ENCODE measurements at regions not wholly inside any gene's neighbourhood (a gene's known extent, or its start where the extent isn't known, plus 50 kb on each side); places are given as distances from the start of the nearest gene placed in this dataset.

DNA sequence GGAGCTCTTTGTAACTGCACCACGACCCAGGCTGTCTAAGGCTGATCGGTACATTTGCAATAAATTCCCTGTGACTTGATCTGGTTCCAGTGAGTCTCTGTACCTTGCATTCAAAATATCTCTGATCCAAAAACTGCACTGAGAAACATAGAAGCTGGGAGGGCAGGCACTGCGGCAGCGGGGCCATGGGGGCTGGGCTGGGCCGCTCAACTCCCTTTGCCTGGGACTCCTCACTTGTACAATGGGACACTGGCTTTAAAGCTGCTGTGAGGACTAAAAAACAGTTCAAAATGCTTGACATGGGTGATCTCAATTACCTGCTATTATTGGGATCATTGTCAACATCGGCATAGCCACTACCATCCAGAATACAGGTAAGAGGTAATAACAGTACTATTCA is 644.0 kb downstream of the AJAP1 start:
- DNase-seq = no peak

DNA sequence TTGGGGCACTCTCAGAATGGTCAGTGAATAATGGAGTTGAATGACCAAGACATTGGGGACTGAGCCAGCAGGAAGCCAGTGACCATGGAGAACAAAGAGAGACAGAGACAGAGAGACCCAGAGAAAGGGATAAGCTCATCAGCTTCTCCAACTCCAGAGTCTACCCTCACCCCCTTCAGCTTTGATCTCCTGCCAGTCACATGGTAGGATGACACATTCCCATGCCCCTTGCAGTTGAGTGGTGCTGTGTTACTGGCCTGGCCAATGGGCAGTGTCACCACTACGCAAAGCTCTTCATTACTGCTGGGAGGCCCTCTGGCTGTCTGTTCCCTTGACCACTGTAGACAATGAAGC is 643.5 kb downstream of the AJAP1 start:
- no peak for DNase-seq

DNA sequence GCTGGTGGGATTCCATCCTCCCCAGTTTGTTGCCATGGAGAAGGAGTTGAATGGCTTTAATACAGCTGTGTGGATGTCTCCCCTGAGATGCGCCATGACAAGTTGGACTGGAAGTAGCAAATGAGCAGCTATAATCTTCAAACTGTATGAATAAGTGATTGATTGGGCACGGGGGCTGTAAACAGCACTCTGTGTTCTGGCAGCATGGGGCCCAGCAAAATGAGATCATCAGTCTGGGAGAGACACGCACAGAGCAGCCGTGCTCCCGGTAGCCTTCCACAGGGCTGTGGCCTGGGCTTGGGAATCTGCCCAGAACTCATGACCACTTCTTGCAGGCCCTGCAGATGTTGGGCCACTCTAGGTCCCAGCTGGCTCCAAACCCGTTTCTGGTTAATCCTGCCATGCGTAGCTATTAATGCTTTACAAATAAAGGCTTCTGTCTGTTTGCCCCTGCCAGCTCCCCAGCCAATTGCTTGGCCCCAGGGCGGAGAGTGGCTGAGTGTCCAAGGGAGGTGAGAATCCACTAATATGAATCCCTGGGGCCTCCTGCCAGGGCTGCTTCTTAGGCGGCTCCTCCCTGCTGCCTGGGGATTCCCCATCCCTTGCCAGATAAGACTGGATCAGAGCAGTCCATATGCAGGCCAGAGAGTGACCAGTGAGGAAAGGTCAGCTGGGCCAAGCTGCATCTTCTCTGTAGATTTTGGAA is 642.9 kb downstream of the AJAP1 start:
- DNase-seq = no peak

DNA sequence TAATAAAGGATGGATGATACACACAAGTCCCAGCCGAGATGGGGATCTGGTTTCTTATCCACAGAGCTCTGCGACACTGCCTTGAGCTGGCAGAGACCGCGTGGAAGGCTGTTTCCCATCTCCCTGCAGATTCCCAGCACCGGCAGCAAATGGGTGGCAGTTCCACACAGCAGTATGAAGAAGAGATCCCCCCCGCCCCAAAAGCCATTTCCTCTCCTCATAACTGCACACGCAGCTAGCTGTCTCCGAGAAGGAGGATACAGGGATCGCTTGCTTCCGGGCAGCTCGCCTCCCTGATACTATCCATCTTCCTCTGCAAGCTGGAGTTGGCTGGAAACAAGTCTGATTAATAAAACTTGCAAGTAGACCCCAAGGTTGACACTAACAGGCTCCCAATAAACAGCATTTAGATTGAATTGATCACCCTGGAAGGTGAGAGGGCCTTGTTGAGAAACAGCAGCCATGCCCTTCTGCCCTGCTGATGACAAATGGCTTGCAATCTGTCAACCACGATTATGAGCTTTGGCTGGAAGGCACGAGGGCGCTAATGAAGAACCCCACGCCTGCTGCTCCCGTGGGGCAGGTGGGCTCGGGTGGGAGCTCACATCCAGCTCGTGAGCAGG is 642.3 kb downstream of the AJAP1 start:
- DNase-seq = no peak

DNA sequence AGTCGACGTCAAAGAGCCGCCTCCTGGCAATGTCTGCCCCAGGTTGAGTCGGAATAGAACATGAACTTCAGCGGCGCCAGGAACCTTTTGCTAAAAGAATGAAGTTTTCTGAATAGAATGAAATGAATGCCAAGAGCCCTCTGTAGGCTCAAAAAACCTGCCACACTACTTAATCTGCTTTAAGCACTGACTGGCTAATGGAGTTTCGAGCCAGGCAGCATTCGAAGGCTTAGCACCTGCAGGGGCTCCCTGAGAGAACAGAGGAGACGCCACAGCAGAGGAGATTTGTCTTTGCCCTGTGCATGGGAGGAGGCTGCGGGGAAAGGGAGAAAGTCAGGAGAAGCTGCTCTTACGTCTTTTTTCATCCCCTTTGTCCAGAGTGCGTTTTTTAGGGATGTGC is 641.7 kb downstream of the AJAP1 start:
- no peak for DNase-seq

DNA sequence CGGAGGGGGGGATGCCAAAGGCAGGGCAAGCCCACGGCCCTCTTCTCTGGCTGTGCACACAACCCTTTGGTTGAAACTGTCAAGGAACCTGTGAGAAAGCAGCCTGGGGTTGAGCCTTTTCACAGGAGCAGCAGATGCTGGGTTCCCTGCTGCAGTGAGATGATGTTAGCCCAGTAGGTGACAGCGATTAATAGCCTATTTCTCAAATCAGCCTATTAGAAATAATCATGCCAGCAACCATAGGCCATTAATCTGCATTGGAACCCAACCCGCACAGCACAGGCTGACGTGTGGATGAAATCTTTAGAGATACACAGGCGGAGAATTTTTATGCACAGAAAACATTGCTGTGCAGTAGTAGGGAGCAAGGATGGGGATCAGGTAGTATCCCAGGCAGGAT is 637.5 kb downstream of the AJAP1 start:
- DNase-seq = no peak

DNA sequence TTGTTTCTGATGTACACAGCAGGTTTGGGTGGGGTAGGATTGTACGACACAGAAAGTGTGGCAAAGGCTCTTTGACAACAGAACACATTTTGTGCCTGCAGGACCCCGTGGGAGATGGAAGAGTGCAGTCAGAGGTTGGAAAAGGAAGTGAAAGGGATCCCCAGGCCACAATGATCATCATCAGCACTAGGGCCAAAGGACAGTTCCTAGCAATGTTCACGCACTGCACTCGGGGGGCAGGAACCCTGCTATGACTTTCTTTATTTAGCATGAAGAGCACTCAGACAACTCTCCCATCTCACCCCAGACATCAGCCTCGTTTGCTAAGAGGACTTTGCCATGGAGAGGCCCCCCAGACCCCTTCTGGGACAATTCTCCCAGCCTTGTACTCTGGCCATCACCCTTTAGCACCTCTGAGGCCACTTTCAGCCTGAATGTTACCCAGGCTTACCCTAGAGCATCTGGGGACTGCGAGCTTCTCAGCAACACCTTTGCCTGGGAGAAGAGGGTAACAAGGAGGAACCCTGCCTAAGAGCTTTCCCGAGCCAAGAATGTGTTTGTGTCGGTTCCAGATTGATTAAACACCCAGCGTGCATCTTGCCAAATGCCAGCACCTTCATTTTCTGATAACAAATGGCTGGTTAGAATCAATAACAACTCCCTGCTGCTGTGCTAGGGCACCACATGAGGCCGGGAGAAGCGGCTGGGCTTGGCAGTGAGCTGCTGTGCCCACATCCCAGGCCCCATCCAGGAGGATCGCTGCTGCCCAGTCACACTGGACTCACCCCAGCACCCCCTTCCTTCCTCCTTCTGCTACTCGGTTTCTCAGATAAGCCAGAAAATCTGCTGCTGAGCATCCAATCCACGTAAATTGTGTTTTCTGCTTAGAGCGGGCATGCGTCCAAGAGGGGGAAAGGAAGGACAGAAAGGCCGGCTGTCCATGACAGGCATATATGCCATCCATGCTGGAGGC is 633.1 kb downstream of the AJAP1 start:
- no peak for DNase-seq

DNA sequence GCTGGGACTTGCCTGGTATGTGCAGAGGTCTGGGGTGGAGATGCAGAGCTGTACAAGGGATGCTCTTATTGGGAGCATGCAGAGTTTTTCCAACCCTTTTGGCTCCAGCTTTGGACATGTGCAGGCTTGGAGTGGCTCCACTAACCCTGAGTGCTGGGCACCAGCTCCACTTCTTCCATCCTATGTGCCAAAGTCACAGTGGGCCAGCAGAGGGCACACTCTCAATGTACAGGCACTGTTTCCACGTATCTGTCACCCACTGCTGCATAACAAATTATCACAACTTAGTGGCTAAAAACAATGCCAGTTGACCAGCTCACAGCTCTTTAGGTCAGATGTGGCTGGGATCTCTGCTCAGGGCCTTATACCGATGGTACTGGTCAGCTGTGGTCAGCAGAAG is 631.8 kb downstream of the AJAP1 start:
- DNase-seq = no peak

DNA sequence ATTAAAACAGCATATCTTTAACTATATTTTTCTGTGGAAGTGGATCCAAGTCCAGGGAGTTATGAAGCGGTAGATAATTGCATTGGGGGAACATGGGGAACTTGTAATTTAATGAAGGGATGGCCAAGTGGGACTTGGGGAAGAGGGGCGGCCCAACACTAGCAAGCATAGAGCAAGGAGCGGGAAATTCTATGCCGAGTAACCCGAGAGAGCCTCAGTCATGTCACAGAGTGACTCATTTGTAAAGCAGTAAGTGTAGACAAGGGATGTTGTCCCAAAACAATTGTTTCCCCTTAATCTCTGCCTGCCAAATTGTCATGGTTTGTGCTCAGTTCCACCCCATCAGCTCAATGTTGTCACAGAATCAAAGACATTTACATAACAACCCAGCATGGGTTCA is 620.1 kb downstream of the AJAP1 start:
- DNase-seq = no peak

DNA sequence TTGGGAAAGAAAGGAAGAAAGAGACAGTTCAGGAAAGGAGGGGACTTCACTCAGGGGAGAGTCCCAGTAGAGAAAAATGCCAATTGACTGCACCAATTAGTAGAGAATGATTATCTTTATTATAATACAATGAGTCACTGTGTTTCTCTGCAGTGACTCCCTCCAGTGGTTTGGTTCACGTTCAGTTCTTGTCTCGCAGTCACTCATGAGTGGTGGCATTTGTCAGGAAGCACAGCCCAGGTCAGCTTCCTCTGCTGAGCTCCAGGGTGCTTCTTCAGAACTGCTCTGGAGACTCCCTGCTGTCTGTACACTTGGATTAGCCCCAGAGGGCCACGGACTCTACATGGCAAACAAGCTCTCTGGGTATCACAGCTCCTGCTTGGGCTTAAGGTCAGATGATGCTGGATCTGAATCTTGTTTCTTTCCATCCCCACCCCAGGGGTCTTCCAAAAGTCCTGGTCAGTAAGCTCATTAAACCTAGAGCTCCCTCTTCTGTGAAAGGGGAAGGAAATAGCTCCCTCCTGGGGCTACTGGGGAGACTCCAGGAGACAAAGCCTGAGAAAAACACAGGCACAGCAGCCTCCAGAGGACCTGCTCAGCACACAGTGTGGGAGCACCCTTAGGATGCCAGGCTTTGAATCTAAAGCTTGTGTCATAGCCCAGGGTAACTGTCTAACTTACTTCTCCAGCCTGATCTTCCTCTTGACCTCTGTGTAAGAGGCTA is 619.0 kb downstream of the AJAP1 start:
- DNase-seq = no peak

DNA sequence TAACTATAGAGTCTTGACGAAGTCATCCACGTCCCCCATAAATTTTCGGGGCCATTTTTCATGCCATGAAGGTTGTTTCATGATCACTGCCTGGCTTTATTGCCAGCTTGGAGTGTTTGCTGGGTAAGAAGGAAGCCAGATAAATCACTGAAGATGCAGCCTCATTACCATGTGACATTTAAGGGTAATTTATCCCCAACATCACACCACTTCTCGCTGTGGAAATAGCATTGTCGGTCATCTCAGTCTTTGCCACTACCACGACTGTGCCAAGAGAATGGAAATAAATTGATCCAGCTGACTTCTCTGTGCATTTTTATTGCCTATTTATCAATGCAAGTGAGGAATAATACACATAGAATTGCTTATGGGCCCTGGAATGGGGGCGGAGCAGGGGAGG is 617.9 kb downstream of the AJAP1 start:
- DNase-seq = no peak

DNA sequence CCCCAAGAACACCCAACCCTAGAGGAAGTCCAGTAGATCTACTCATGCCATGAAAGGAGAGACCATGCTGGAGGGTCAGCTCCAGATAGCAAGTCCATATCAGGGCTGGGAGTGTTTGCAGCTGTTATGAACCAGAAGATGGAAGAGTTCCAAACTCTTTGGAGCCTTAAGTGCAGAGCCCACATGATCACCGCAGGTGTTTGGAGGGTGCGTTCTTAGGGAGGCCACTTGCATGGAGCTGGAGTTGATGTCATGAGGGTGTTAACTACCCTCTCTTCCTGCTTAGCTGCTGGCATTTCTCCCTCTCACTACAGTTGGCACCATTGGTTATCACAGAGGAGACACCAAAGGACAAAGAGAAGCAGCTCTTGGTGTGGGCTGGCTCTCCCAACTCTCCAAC is 616.9 kb downstream of the AJAP1 start:
- DNase-seq = no peak

DNA sequence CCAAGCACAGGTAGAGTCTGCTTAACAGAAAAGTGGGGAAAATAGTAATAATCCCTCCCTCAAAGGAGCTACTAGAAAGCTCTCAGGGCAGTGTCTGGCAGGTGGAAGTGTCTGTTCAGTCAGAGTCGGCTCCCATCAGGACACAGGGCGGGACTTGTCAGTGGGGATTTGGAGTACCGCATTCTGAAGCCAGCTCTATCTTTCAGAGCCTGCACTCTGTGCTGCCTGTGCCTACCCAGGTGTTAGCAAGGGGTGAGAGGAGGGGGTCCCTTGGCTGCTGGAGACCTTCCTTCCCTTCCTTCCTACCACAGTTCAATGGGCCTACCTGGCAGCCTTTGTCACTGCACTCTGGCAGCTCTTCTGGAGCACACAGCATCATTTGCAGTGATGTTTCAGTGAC is 615.5 kb downstream of the AJAP1 start:
- no peak for DNase-seq

DNA sequence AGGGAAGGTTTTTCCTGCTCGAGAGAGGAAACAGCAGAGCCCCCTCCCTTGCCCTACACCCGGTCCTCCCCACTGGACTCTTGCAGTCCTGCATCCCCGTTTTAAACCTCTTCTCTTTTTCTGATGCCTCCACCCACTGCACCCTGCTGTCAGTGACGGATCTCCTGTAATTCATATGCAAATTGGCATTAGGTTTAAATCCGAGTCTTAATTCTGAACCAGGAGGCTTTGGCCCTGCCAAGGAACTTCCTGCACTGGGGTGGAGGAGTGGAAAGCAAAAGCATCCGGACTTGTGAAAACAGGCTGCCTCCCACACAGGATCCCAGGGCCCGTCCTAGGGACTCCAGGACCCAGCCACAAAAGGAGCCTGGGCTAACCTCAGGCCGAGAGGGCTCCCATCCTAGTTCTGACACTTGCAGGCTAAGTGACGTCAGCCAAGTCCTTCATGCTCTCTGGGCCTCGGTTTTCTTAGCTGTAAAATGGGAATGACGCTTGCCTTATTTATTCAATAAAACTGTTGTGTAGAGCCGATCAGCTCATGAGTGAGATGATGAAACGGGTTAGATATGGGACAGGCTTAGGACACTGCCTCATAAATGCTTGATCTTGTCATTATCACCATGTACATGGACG is 613.3 kb downstream of the AJAP1 start:
- DNase-seq = no peak

DNA sequence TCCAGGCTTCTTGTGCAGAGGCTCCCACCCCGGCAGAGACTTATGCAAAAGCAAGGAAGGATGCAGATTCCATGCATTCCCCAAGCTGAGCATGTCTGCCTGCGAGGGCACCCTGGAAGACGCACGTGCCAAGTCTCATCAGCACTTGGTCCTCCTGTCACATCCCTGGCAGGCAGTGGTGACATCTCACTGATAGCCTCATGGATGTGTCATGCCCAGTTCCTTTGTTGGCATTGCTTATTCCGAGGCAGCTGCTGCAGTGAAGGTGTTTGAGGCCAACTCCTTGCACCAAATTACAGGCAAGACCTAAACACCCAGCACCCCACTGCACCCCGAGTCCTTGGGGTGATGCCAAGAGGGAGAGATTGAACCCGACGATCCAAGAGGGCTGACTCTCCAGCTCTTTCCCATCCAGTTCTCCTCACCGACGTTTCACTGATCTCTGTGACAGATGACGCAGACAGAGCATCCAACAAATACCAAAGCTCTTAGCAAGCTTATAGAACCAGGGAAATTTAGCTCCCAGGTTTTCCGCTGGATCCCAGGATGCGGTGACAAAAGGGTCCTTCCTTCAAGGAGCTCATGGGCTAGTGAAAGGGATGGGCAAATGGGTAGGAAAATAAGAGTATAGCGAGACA is 611.1 kb downstream of the AJAP1 start:
- no peak for DNase-seq

DNA sequence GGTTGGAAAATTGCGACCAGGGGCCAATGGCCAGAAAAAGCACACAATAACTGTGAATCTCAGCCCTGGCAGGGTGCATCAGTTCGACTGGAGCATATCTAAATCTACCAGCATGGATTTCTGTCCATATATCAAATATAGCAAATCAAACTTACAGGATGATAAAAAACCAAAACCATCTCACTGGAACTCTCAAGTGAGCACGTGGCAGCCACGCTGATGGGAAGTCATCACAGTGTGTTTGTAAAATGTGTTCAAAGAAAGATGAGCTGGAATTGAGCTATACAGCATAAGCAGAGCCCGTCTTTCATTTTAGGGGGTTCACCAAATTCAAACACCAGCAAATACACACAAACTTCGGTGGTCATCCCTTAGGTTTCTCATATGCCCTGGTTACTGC is 610.1 kb downstream of the AJAP1 start:
- DNase-seq = no peak

DNA sequence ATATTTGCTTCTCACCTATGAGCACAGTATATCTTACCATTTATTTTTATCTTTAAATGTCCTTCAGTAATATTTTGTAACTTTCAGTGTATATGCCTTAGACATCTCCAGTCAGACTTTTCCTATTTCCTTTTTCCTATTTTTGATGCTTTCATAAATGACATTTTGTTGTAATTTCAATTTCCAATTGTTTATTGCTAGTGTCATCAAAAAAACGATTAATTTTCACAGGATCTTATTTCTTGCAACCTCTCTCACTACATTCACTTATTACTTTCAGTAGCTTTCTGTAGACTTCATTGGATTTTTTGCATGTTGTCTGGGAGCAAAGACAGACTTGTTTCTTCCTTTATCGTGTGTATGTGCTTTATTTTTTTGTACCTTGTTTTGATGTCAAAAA is 602.4 kb downstream of the AJAP1 start:
- DNase-seq = no peak

DNA sequence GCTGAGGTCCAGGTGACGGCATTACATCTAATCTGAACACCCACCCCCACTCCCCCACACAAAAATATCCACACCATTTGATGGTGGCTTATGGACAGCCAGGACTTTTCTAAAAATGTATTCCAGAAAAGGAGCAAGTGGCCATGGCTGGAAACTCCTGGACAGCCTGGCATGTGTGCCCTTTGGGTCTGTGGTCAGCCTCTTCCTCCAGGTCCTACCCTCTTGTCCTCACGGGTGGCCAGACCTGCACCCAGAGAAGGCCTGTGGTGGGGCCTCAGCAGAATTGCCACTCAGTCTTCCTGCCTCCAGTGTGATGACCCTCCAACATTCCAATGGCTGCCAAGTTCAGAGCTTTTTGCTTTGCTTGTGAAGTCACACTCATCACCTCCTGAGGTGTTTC is 600.6 kb downstream of the AJAP1 start:
- no peak for DNase-seq

DNA sequence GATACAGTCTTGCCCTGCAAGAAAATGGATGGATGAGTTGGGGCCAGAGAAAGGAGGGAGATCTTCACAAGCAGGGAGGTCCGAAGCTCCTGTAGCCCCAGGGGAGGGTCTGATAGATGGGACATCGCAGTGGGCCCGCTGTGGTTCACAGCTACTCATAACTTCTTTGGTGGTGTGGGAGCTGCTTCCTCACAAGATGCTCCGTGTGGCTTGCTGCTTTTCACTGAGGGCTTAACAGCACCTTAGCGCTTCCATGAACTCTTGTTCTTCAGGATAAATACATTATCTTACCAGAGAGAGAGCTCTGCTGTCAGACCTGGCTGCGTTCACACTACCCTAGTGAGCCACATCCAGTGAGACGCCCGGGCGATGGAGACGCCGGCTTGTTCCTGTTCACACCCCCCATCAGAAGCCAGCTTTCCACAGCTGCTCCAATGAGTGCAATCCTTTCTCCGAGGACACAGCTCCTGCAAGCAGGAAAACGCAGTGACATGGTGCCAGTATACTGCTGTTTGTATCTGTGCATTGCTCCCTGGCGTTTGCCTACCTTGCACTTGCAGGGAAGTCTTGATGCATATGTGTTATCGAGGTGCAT is 599.8 kb downstream of the AJAP1 start:
- DNase-seq = no peak

DNA sequence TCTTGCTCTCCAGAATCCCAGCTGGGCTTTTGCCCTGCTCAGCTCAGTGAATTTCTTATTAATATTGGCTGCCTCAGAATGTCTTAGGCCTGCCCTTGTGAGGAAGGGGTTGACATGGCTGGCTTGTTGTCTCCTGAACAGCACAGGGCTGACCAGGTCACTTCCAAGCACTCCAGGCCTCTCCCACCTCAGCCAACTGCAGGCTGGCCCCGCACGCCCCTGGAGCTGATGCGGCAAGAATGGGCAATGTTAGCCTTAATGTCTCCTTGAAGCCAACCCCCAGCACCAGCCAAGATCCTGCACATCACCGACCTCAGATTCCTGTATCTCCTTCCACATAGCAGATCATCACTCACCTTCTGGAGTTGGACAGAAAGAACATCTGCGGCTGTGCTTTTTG is 598.6 kb downstream of the AJAP1 start:
- DNase-seq = no peak

DNA sequence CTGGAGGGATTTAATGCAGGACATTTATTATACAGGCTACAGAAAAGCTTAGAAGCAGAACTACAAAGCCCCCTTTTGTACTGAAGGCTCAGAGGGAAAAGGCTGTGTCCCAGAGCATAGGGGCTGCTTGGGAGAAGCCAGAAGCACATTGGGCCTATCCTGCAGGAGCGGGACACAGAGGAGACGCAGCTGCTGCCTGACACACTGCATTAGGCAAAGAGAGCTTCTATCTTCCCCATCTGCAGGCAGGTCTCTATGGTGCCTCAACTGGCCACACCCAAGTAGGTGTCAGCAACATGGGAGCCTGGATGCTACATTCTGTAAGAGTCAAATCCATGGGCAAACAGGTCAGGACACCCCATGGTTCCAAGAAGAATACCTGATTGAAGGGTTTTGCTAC is 595.9 kb downstream of the AJAP1 start:
- no peak for DNase-seq

DNA sequence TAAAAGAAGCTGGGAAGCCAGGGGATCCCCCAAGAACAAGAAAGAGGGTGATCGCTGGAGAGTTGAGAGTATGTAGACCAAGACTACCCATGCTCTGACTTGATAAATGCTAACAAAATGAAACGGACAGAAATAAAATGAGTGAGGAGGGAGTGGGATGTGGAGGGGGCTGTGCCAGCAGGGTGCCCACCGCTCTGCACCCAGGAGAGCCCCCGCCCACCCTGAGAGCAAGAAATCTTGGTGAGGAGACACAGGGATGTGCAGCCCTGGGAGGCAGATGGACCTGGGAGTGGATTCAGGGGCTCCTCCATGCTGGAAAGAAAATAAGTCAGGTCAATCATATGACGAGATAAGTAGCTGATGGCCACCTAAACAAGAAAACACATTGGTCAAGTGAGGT is 590.9 kb downstream of the AJAP1 start:
- DNase-seq = no peak
